HEK293 (cell line): ENCODE measurements at regions not wholly inside any gene's neighbourhood (a gene's known extent, or its start where the extent isn't known, plus 50 kb on each side); places are given as distances from the start of the nearest gene placed in this dataset.

Experiments
- SCRT2 ChIP-seq: fragments of 450-650 bp; formaldehyde crosslinking; IDR thresholded peaks from 2 replicates; pipeline ENCODE4 v1.5.1; 2016; ENCODE audit warnings: missing biosample characterization, missing genetic modification characterization
- SP2 ChIP-seq: fragments of 450-650 bp; formaldehyde crosslinking; IDR thresholded peaks from 2 replicates; pipeline ENCODE4 v1.5.1; 2016; ENCODE audit warnings: missing biosample characterization, missing genetic modification characterization
- TCF7L2 ChIP-seq: IDR thresholded peaks from 2 replicates; pipeline ENCODE4 v1.6.1; 2011; ENCODE audit warnings: low read depth, mild to moderate bottlenecking, inconsistent platforms, low read length, moderate library complexity, borderline replicate concordance
- ZBTB21 ChIP-seq: fragments of 450-650 bp; formaldehyde crosslinking; IDR thresholded peaks from 2 replicates; pipeline ENCODE4 v1.5.1; 2017; ENCODE audit warnings: missing biosample characterization, missing genetic modification characterization
- ZNF24 ChIP-seq: fragments of 450-650 bp; formaldehyde crosslinking; IDR thresholded peaks from 2 replicates; pipeline ENCODE4 v1.5.1; 2016; ENCODE audit warnings: missing biosample characterization, missing genetic modification characterization
- TF ChIP-seq, protein P1 (sequence below): fragments of 450-650 bp; formaldehyde crosslinking; IDR thresholded peaks from 2 replicates; pipeline ENCODE4 v1.5.1; 2016; ENCODE audit warnings: missing biosample characterization, missing genetic modification characterization
- TF ChIP-seq, protein P2 (sequence below): fragments of 450-650 bp; formaldehyde crosslinking; IDR thresholded peaks from 2 replicates; pipeline ENCODE4 v1.5.1; 2016; ENCODE audit warnings: missing biosample characterization, missing genetic modification characterization
- TF ChIP-seq, protein P3 (sequence below): fragments of 450-650 bp; formaldehyde crosslinking; IDR thresholded peaks from 2 replicates; pipeline ENCODE4 v1.5.1; 2016; ENCODE audit warnings: missing biosample characterization, missing genetic modification characterization, low read depth

DNA sequence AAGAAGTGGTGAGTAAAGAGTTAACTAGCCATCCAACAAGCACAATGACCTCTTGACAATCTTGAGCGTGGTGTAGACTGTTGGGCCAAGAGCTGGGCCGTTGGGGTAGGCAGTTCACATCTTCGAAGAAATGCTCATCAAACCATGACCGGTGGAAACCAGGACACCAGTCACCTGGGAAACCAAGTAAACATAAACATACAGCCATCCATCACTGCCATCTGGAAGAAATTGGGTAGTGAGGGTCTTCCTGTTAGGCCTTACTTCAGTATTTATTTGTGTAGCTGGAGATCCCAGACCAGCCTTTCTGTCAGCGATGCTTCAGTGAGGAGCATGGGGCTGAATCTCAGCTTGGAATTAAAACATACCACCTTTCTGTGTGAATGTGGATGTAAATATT is 108.1 kb upstream of the HAO2 start:
- TF ChIP-seq TCF7L2 (no peak), ZBTB21 (tag by site-specific recombination) (no peak), ZNF24 (no peak), SP2 (tag by site-specific recombination) (no peak), SCRT2 (no peak)
- TF ChIP-seq, protein P1, sequence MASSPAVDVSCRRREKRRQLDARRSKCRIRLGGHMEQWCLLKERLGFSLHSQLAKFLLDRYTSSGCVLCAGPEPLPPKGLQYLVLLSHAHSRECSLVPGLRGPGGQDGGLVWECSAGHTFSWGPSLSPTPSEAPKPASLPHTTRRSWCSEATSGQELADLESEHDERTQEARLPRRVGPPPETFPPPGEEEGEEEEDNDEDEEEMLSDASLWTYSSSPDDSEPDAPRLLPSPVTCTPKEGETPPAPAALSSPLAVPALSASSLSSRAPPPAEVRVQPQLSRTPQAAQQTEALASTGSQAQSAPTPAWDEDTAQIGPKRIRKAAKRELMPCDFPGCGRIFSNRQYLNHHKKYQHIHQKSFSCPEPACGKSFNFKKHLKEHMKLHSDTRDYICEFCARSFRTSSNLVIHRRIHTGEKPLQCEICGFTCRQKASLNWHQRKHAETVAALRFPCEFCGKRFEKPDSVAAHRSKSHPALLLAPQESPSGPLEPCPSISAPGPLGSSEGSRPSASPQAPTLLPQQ (tag by site-specific recombination), result no peak
- TF ChIP-seq, protein P2, sequence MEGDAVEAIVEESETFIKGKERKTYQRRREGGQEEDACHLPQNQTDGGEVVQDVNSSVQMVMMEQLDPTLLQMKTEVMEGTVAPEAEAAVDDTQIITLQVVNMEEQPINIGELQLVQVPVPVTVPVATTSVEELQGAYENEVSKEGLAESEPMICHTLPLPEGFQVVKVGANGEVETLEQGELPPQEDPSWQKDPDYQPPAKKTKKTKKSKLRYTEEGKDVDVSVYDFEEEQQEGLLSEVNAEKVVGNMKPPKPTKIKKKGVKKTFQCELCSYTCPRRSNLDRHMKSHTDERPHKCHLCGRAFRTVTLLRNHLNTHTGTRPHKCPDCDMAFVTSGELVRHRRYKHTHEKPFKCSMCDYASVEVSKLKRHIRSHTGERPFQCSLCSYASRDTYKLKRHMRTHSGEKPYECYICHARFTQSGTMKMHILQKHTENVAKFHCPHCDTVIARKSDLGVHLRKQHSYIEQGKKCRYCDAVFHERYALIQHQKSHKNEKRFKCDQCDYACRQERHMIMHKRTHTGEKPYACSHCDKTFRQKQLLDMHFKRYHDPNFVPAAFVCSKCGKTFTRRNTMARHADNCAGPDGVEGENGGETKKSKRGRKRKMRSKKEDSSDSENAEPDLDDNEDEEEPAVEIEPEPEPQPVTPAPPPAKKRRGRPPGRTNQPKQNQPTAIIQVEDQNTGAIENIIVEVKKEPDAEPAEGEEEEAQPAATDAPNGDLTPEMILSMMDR, result no peak
- TF ChIP-seq, protein P3, sequence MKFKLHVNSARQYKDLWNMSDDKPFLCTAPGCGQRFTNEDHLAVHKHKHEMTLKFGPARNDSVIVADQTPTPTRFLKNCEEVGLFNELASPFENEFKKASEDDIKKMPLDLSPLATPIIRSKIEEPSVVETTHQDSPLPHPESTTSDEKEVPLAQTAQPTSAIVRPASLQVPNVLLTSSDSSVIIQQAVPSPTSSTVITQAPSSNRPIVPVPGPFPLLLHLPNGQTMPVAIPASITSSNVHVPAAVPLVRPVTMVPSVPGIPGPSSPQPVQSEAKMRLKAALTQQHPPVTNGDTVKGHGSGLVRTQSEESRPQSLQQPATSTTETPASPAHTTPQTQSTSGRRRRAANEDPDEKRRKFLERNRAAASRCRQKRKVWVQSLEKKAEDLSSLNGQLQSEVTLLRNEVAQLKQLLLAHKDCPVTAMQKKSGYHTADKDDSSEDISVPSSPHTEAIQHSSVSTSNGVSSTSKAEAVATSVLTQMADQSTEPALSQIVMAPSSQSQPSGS (tag by site-specific recombination), result no peak
